HEK293 (cell line): ENCODE measurements at regions not wholly inside any gene's neighbourhood (a gene's known extent, or its start where the extent isn't known, plus 50 kb on each side); places are given as distances from the start of the nearest gene placed in this dataset.

ENCODE experiments used
- CTCF ChIA-PET: fragments of 350-600 bp; formaldehyde crosslinking; extraction: SDS; loops from one replicate; lab custom pipeline; 2021; ENCODE audit warnings: antibody characterized with exemption; lab: Yijun Ruan, JAX
- POLR2A ChIA-PET: fragments of 300-600 bp; formaldehyde crosslinking; extraction: SDS; loops from one replicate; lab custom pipeline; 2020; ENCODE audit warnings: antibody characterized with exemption, inconsistent platforms; lab: Yijun Ruan, JAX
- H3K27ac ChIP-seq: fragments of 200-500 bp; sonication (Bioruptor generic); 2 replicates; pipeline ENCODE4 v1.5.1; 2014; ENCODE audit warnings: low read depth, low read length, control low read depth, inconsistent platforms; ENCODE audit errors: extremely low read depth
- H3K36me3 ChIP-seq, 2 experiments: fragments of 200-500 bp in 1 of 2; sonication (Bioruptor generic) in 1 of 2; 1 replicate in 1 of 2; 2 replicates in 1 of 2; pipeline ENCODE4 v1.5.1; 2014 to 2017; ENCODE audit warnings: inconsistent platforms in 2 of 2, low read length in 2 of 2; ENCODE audit not compliant: control insufficient read depth in 2 of 2, insufficient read depth in 1 of 2
- H3K4me1 ChIP-seq: fragments of 200-500 bp; sonication (Bioruptor generic); 2 replicates; pipeline ENCODE4 v1.5.1; 2014; ENCODE audit warnings: mild to moderate bottlenecking, low read length, inconsistent platforms; ENCODE audit not compliant: control insufficient read depth, insufficient read depth
- H3K4me3 ChIP-seq: 2 replicates; pipeline ENCODE4 v1.5.1; 2011; ENCODE audit warnings: low read depth, mild to moderate bottlenecking, control low read depth, low read length, moderate library complexity
- H3K9me3 ChIP-seq: fragments of 200-500 bp; sonication (Bioruptor generic); 2 replicates; pipeline ENCODE4 v1.5.1; 2014; ENCODE audit warnings: low read depth, low read length, inconsistent platforms; ENCODE audit not compliant: control insufficient read depth, insufficient read depth
- KLF16 ChIP-seq: fragments of 450-650 bp; formaldehyde crosslinking; IDR thresholded peaks from 2 replicates; pipeline ENCODE4 v1.5.1; 2017; ENCODE audit warnings: missing biosample characterization, missing genetic modification characterization
- PRDM2 ChIP-seq: fragments of 450-650 bp; formaldehyde crosslinking; IDR thresholded peaks from 2 replicates; pipeline ENCODE4 v1.5.1; 2016; ENCODE audit warnings: missing biosample characterization, missing genetic modification characterization, borderline replicate concordance
- ZIC2 ChIP-seq: fragments of 450-650 bp; formaldehyde crosslinking; IDR thresholded peaks from 2 replicates; pipeline ENCODE4 v1.5.1; 2016; ENCODE audit warnings: missing biosample characterization, missing genetic modification characterization
- ZNF138 ChIP-seq: fragments of 450-650 bp; formaldehyde crosslinking; IDR thresholded peaks from 2 replicates; pipeline ENCODE4 v1.5.1; 2016; ENCODE audit warnings: missing biosample characterization, missing genetic modification characterization, borderline replicate concordance
- ZNF140 ChIP-seq: fragments of 450-650 bp; formaldehyde crosslinking; IDR thresholded peaks from 2 replicates; pipeline ENCODE4 v1.5.1; 2016; ENCODE audit warnings: missing biosample characterization, missing genetic modification characterization
- ZNF558 ChIP-seq: fragments of 450-650 bp; formaldehyde crosslinking; IDR thresholded peaks from 2 replicates; pipeline ENCODE4 v1.5.1; 2016; ENCODE audit warnings: missing biosample characterization, missing genetic modification characterization
- ZNF707 ChIP-seq: fragments of 450-650 bp; formaldehyde crosslinking; IDR thresholded peaks from 2 replicates; pipeline ENCODE4 v1.5.1; 2016; ENCODE audit warnings: missing biosample characterization, missing genetic modification characterization
- ZNF768 ChIP-seq: fragments of 450-650 bp; formaldehyde crosslinking; IDR thresholded peaks from 2 replicates; pipeline ENCODE4 v1.5.1; 2018; ENCODE audit warnings: missing biosample characterization, mild to moderate bottlenecking, missing genetic modification characterization
- ZSCAN5A ChIP-seq: fragments of 450-650 bp; formaldehyde crosslinking; IDR thresholded peaks from 2 replicates; pipeline ENCODE4 v1.5.1; 2016; ENCODE audit warnings: missing biosample characterization, missing genetic modification characterization

DNA sequence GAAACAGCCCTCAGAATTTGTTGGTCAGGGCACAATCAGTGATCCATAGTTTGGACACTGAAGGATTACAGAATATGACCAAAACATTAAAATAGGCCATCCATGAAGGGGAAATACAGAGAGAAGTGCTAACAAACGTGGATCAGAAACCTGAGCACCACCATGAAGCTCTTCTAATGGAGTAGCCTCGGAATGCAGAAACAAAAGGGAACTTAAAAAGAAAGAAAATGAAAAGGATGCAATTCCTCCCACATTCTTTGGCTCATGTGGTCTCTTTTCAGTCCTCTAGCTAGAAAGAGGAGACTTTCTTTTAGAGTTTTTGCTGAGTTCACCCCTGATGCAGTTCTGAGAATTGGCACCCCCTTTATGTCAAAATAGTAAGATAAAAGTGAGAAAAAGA, 989.8 kb upstream of the B3GALT2 start (continued):
- no peak for TF ChIP-seq PRDM2 (tag by site-specific recombination)

- CTCF ChIA-PET, result no interaction called here
- POLR2A ChIA-PET, result no interaction called here
Observed at GRCh38 chr1:194175251-194175650, 988.8 kb upstream of the B3GALT2 start.

More at GRCh38 chr1:194175251-194175650, 988.8 kb upstream of the B3GALT2 start:
- Histone ChIP-seq H3K4me1 (no peaks in the 10 kb centered on the region), H3K27ac (no peak overlapping the region), H3K36me3 (no peaks in the 10 kb centered on the region), H3K4me3 (no peak overlapping the region), H3K9me3 (no peaks in the 10 kb centered on the region)
- TF ChIP-seq PRDM2 (tag by site-specific recombination), result no peak
- TF ChIP-seq ZNF140, result no peak
- TF ChIP-seq ZNF138, result no peak
- no peak for TF ChIP-seq ZSCAN5A (tag by site-specific recombination)
- TF ChIP-seq ZIC2 (tag by site-specific recombination), result no peak
- TF ChIP-seq KLF16, result no peak
- TF ChIP-seq ZNF558 (tag by site-specific recombination), result no peak
- no peak for TF ChIP-seq ZNF707 (tag by site-specific recombination)
- no peak for TF ChIP-seq ZNF768 (tag by site-specific recombination)
